ENCODE measurements at regions not wholly inside any gene's neighbourhood (a gene's known extent, or its start where the extent isn't known, plus 50 kb on each side); places are given as distances from the start of the nearest gene placed in this dataset.

DNA sequence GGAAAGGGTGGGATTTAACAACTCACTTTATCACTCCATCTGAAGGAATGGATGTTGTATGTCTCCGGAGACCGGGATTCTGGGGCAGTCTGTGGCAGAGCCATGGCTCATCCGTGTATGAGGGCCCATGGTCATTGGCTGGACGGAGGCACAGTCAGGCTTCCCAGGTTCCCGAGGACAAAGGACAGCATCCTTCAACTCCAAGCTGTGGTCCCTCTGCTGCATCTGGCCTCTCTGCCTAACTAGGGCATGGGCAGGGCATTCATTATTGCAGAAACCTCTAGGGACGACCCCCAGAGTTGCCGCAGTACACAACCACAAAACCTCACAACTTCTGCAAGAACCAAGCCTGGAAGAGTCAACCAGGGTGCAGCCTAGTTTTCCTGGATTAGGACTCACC lies 525.2 kb downstream of the GLRX3 start:
- in situ Hi-C loops (cut with MboI), result no loop called here
- no peaks in the 10 kb centered on the region for H3K9me3 ChIP-seq (ENCODE audit: low read depth)
- TF ChIP-seq EZH2phosphoT487 (IDR thresholded peaks at IDR 0.05; ENCODE audit: insufficient read depth, low read depth) (no peak), EZH2 (IDR thresholded peaks at IDR 0.05; ENCODE audit: insufficient read depth, poor library complexity, severe bottlenecking) (no peak)
- H3K9ac ChIP-seq, result no peak overlapping the region
- no peaks in the 10 kb centered on the region for H3F3A ChIP-seq (ENCODE audit: insufficient read depth)
- H3K79me2 ChIP-seq (ENCODE audit: insufficient read depth), result no peaks in the 10 kb centered on the region
- no peak overlapping the region for H3K4me2 ChIP-seq (ENCODE audit: unreplicated experiment)
- WGBS, 2 experiments (ENCODE audit: low coverage in 1 of 2, low lambda C conversion rate in 2 of 2, missing lambda C conversion rate in 2 of 2), result 37 to 45% methylated on average over 7 of the region's 7 CpGs
- no peaks in the 10 kb centered on the region for H3K9me2 ChIP-seq (ENCODE audit: insufficient read depth)
- no peaks in the 10 kb centered on the region for H3K27me3 ChIP-seq (replicated peaks; ENCODE audit: insufficient read depth)
- H3K27ac ChIP-seq, result no peak overlapping the region
- no peaks in the 10 kb centered on the region for H3K36me3 ChIP-seq (ENCODE audit: low read depth)
- H4K20me1 ChIP-seq (ENCODE audit: insufficient read depth), result no peaks in the 10 kb centered on the region
- H2AFZ ChIP-seq, result no peak overlapping the region
- no peaks in the 10 kb centered on the region for H3K4me1 ChIP-seq (ENCODE audit: insufficient read depth)
- H3K4me3 ChIP-seq, result no peak overlapping the region
- no peak for DNase-seq

DNA sequence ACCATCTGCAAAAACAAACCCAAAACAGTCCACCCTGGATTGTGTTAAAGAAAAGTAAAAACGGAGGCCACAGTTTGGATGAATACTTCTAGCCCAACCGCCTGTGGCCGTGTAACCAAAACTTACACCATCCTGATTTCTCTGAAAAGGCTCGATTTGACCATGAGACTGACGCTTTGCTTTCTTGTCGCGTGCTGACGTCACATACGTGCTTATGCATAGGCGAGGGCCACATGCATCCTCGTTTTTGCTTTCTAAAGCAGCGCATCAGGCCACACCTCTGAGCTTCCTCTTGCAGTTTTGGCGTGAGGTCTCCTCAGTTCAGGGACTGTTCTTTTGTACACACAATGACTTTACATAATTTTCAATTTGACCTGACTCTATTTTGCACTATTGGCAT lies 526.6 kb downstream of the GLRX3 start:
- in situ Hi-C loops (cut with MboI), result no loop called here
- Histone ChIP-seq H3K27ac (no peak overlapping the region), H2AFZ (no peak overlapping the region), H3K4me2 (ENCODE audit: unreplicated experiment) (no peak overlapping the region), H3K4me3 (no peak overlapping the region), H3K27me3 (replicated peaks; ENCODE audit: insufficient read depth) (no peaks in the 10 kb centered on the region), H3K36me3 (ENCODE audit: low read depth) (no peaks in the 10 kb centered on the region), H3K79me2 (ENCODE audit: insufficient read depth) (no peaks in the 10 kb centered on the region), H3F3A (ENCODE audit: insufficient read depth) (no peaks in the 10 kb centered on the region), H3K4me1 (ENCODE audit: insufficient read depth) (no peaks in the 10 kb centered on the region), H3K9me2 (ENCODE audit: insufficient read depth) (no peaks in the 10 kb centered on the region), H3K9me3 (ENCODE audit: low read depth) (no peaks in the 10 kb centered on the region), H3K9ac (no peak overlapping the region), H4K20me1 (ENCODE audit: insufficient read depth) (no peaks in the 10 kb centered on the region)
- WGBS, 2 experiments (ENCODE audit: low coverage in 1 of 2, low lambda C conversion rate in 2 of 2, missing lambda C conversion rate in 2 of 2), result 19 to 21% methylated on average over 13 of the region's 13 CpGs
- DNase-seq, result no peak
- TF ChIP-seq EZH2 (IDR thresholded peaks at IDR 0.05; ENCODE audit: insufficient read depth, poor library complexity, severe bottlenecking), result no peak
- no peak for TF ChIP-seq EZH2phosphoT487 (IDR thresholded peaks at IDR 0.05; ENCODE audit: insufficient read depth, low read depth)

DNA sequence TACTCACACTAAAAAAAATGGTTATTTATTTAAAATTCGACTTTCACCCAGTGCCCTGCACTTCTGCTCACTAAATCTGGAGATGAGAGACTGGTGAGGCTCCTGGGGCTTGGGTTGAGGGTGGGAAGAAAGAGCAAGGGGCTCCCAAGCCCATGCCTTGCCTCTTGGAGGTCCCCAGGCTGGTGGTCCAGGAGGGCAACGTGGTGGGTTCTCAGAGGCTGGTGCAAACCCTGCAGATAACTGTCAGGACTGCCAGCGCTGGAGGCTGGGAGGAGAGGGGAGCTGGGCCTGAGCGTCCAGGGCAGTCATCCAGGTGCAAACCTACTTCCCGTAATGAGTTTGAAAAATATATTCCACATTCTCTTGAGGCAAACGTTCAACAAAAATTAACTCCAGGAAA lies 528.3 kb downstream of the GLRX3 start:
- Histone ChIP-seq H3K4me1 (ENCODE audit: insufficient read depth) (no peaks in the 10 kb centered on the region), H3K9ac (no peak overlapping the region), H3K36me3 (ENCODE audit: low read depth) (no peaks in the 10 kb centered on the region), H3K9me3 (ENCODE audit: low read depth) (no peaks in the 10 kb centered on the region), H3K4me2 (ENCODE audit: unreplicated experiment) (no peak overlapping the region), H3K27ac (no peak overlapping the region), H3K9me2 (ENCODE audit: insufficient read depth) (no peaks in the 10 kb centered on the region), H3K79me2 (ENCODE audit: insufficient read depth) (no peaks in the 10 kb centered on the region), H2AFZ (no peak overlapping the region), H3F3A (ENCODE audit: insufficient read depth) (no peaks in the 10 kb centered on the region), H3K4me3 (no peak overlapping the region), H3K27me3 (replicated peaks; ENCODE audit: insufficient read depth) (no peaks in the 10 kb centered on the region), H4K20me1 (ENCODE audit: insufficient read depth) (no peaks in the 10 kb centered on the region)
- in situ Hi-C loops (cut with MboI), result no loop called here
- 27% methylated on average over 5 to 6 of the region's 6 CpGs for WGBS, 2 experiments (ENCODE audit: low coverage in 1 of 2, low lambda C conversion rate in 2 of 2, missing lambda C conversion rate in 2 of 2)
- DNase-seq, result no peak
- TF ChIP-seq EZH2 (IDR thresholded peaks at IDR 0.05; ENCODE audit: insufficient read depth, poor library complexity, severe bottlenecking), result no peak
- TF ChIP-seq EZH2phosphoT487 (IDR thresholded peaks at IDR 0.05; ENCODE audit: insufficient read depth, low read depth), result no peak

DNA sequence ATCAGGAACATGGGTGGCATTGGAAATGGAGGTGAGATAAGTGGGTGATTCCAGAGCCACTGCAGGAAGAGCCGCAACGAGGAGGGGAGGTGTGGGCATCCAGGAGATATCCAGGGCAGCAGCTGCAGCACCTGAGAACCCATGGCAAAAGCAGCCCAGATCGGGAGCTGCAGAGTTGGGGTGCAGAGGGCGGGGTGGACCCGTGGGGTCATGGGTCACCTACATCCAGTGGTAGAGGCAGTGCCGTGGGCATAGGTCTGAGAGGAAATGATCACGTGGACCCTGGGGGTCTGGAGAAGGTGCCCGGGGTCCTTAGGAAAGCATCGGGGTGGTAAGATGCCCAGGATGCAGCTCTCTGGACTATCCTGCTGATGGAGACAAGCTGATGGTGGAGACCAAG lies 530.0 kb downstream of the GLRX3 start:
- no peaks in the 10 kb centered on the region for H3K9me2 ChIP-seq (ENCODE audit: insufficient read depth)
- no peak for DNase-seq
- H3F3A ChIP-seq (ENCODE audit: insufficient read depth), result no peaks in the 10 kb centered on the region
- no peak overlapping the region for H3K4me2 ChIP-seq (ENCODE audit: unreplicated experiment)
- H3K4me3 ChIP-seq, result no peak overlapping the region
- TF ChIP-seq EZH2phosphoT487 (IDR thresholded peaks at IDR 0.05; ENCODE audit: insufficient read depth, low read depth) (no peak), EZH2 (IDR thresholded peaks at IDR 0.05; ENCODE audit: insufficient read depth, poor library complexity, severe bottlenecking) (no peak)
- WGBS, 2 experiments (ENCODE audit: low coverage in 1 of 2, low lambda C conversion rate in 2 of 2, missing lambda C conversion rate in 2 of 2), result 27 to 41% methylated on average over 9 of the region's 9 CpGs
- H2AFZ ChIP-seq, result no peak overlapping the region
- H4K20me1 ChIP-seq (ENCODE audit: insufficient read depth), result no peaks in the 10 kb centered on the region
- no peaks in the 10 kb centered on the region for H3K27me3 ChIP-seq (replicated peaks; ENCODE audit: insufficient read depth)
- no peaks in the 10 kb centered on the region for H3K4me1 ChIP-seq (ENCODE audit: insufficient read depth)
- no peak overlapping the region for H3K27ac ChIP-seq
- no peaks in the 10 kb centered on the region for H3K79me2 ChIP-seq (ENCODE audit: insufficient read depth)
- H3K9ac ChIP-seq, result no peak overlapping the region
- H3K9me3 ChIP-seq (ENCODE audit: low read depth), result no peaks in the 10 kb centered on the region
- H3K36me3 ChIP-seq (ENCODE audit: low read depth), result no peaks in the 10 kb centered on the region
- in situ Hi-C loops (cut with MboI), result no loop called here

DNA sequence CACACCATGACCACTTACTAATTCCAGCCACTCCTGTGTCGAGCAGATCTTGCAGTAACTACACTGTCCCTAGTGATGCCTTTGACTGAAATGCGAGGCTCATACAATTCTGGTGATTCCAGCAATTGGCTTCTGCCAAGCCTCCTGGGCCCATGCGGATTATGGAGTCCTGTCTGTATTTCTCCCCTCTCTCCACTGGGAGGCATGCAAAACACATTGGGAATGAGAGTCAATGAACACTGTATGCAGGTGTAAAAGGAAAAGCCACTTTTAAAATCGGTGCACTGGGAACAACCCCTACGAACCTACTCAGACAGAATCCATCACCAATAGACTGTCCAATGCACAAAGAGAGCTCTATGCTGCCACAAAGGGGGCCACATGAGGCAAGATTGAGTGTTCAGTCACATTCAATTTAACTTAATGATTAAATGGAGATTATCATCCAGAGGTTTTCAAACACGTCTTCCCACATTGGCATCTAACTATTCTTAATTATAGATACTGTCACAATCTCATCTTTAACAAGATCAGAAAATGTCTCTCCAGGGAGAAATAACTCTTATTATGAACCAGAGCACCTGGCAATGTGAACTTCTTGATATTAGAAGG lies 550.6 kb downstream of the GLRX3 start:
- Histone ChIP-seq H3K27ac (no peak overlapping the region), H3K27me3 (replicated peaks; ENCODE audit: insufficient read depth) (no peaks in the 10 kb centered on the region), H2AFZ (no peak overlapping the region), H3K9me2 (ENCODE audit: insufficient read depth) (no peaks in the 10 kb centered on the region), H4K20me1 (ENCODE audit: insufficient read depth) (no peaks in the 10 kb centered on the region), H3K9ac (no peak overlapping the region), H3K9me3 (ENCODE audit: low read depth) (no peaks in the 10 kb centered on the region), H3F3A (ENCODE audit: insufficient read depth) (no peaks in the 10 kb centered on the region), H3K4me2 (ENCODE audit: unreplicated experiment) (no peak overlapping the region), H3K79me2 (ENCODE audit: insufficient read depth) (no peaks in the 10 kb centered on the region), H3K4me1 (ENCODE audit: insufficient read depth) (no peaks in the 10 kb centered on the region), H3K36me3 (ENCODE audit: low read depth) (no peaks in the 10 kb centered on the region), H3K4me3 (no peak overlapping the region)
- TF ChIP-seq EZH2 (IDR thresholded peaks at IDR 0.05; ENCODE audit: insufficient read depth, poor library complexity, severe bottlenecking) (no peak), EZH2phosphoT487 (IDR thresholded peaks at IDR 0.05; ENCODE audit: insufficient read depth, low read depth) (no peak)
- in situ Hi-C loops (cut with MboI), result no loop called here
- 0 to 2% methylated on average over 6 of the region's 6 CpGs for WGBS, 2 experiments (ENCODE audit: low coverage in 1 of 2, low lambda C conversion rate in 2 of 2, missing lambda C conversion rate in 2 of 2)
- DNase-seq, result peak; percentile 4

Data from GM23248 (cell line).